GM21786 (cell line): ENCODE measurements at regions not wholly inside any gene's neighbourhood (a gene's known extent, or its start where the extent isn't known, plus 50 kb on each side); places are given as distances from the start of the nearest gene placed in this dataset.

Experiments used
- ATAC-seq: cut with Tn5 transposase; IDR thresholded peaks from one replicate; pipeline ENCODE4 v1.9.1; 2021; ENCODE audit not compliant: unreplicated experiment

GRCh38 chr4:22220965-22221364 lies 272.4 kb upstream of the KCNIP4 start:
- no peak for ATAC-seq

DNA sequence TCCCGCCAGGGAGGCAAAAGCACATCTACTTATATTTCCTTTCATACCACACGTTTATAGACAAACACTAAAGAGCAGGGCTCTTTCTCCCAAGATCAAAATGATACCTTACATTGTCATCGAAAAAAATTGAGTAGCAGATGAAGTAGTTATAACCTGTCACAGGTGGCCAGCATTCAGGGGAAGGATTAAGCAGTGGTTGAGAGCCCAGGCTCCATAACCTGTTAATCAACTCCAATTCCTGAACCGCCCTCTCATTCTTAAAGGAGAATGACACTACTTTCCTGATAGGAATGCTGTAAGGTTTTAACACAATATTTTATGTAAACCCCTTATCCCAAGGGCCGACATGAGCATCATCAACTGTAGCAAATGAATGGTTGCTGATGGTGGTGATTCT lies 268.9 kb upstream of the KCNIP4 start:
- ATAC-seq = no peak

DNA sequence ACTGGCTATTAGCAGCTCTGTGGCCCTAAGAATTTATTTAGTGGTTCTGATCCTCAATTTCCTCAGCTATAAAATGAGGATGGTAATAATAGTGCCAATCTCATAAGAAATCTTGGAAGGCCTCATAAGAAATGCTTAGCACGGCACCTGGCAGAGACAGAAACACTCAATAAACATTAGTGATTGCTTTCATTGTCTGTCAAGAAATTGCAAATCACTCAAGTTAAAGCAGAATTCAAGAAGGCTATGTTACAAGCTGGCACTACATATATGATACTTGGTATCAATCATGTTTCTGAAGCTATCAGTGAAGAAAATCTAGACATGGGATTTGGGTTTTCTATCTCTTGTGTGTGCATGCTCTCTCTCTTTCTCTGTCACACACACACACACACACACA lies 267.7 kb upstream of the KCNIP4 start:
- ATAC-seq = no peak

DNA sequence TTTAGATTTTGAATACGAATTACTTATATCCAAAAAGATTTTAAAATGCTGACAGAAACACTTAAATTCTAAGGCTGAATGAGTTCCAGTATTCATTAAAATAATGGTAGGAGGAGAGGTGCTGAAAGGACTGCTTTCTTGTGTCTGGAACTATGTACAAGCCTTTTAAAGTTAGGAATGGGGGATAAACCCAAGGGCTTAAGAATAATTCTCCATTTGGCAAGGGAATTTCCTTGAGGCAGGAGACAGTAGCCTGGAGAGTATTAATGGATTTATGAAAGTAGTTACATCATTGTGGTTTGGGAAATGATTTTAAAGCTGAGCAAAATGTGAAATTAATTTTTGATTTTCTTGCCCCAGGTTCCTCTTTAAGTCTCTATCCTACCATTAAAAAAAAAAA lies 266.5 kb upstream of the KCNIP4 start:
- ATAC-seq = no peak

GRCh38 chr4:22203711-22204011 lies 255.1 kb upstream of the KCNIP4 start:
- ATAC-seq = no peak

DNA sequence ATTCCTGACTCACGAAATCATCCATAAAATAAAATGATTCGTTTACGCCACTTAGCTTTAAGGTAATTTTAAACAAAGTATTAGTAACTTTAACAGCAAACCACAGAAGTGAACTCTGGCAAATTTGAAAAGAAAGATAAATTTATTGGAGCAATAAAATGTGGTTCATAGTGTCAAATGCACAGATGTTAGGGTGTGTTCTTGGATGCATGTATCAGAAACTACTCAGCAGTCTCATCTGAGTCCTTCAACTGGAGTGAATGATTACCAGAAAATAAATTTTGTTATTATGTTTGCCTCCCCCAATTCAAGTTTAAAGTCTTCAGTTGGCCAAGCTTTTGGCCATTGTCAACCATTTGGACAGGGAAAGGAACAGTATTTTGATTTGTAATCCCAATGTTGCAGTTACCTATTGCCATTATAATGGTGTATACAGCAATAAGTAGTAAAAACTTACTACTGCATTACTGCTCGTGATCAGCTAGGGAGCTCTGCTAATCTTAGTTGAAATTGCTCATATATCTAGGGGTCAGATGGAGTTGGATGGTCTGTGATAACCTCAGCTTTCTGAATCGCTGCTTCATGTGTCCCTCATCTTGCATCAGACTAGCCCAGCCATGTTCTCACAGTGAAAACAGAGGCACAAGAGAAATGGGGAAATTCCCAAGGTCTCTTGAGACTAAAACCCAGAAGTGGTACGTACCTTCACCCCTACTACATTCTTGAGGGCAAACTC lies 254.6 kb upstream of the KCNIP4 start:
- ATAC-seq = no peak

- no peak for ATAC-seq
These were observed 253.8 kb upstream of the KCNIP4 start for GRCh38 chr4:22202246-22202974.

DNA sequence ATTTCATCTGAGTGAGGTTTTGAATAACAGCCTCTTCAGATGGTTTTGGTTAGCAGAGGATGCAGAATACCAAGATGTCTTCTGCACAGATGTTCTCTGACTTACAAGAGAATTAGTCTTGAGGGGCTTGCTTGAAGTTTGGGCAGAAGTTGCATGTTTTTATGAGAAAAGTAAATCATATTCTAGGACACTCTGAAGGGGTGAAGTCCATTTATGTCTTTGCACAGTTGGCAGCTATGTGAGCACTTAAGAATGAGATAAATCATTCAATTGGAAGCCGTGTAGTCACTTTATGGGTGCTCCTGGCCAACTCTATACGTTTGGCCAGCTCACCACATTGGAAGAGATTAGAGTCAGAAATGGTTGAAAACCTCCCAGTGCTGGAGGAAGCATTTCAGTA lies 252.7 kb upstream of the KCNIP4 start:
- ATAC-seq = no peak

DNA sequence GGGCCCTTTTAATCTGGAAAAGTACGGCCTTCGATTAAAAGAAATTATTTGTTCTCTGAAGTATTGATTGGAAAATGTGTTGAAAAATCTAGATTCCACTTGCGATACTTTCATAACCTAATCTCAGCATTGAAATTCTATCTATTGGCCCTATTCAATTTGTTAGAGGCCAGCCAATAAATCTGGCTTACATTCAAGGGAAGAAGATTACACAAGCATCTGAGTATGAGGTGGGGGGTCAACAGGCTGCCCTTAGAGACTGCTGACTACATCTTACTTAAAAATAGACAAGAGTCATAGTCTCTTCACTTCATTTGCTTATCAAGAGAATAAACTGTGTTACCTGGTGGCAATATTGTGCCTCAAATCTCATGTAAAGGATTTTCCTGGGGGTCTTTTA lies 248.0 kb upstream of the KCNIP4 start:
- ATAC-seq = no peak

GRCh38 chr4:22192084-22192511 lies 243.5 kb upstream of the KCNIP4 start:
- ATAC-seq = no peak

DNA sequence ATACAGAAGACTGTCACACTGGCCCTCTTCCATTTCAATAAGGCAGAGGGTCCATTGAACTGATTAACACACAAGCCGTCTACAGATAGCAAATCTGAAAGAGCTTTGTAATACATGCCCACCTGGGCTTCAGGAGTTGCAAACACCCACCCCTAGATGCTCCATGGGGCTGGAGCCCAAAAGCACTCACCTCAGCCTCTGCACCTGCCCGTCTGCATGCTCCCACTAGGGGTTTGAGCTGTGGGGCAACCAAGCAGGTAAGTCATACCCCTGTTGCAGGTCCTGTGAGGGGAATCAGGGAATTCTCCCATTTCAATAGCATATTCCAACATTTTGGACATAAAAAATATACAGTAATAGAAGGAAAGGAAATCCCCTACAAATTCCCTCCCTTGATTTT lies 243.0 kb upstream of the KCNIP4 start:
- no peak for ATAC-seq

- ATAC-seq = no peak
These were observed 242.3 kb upstream of the KCNIP4 start for GRCh38 chr4:22190855-22191254.

DNA sequence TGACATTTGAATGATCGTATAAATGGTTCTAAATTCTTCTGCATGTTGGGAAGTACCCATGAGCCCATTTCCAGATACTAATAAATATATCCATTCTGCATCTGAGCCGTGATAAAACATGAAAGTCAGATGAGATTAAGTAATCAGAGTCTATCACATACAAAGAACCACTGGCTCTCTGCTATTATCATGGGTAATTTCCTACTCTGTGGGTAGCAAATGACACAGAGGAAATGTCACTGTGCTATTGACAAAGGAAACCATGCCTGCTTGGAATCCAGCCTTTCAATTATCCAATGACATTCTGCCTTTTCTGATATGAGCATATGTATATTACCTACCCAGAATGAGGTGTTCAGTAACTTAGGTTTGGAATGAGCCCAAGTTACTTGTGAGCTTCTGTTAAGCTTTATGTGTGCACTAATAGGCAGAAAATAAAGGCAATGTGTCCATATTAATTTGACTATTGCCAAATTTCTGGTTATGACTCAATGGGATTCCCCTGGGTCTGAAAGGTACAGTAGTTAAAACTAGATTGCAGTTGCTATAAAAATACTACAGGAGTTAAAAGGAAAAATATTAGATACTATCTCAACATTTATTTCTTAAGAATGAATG lies 238.7 kb upstream of the KCNIP4 start:
- ATAC-seq = no peak

GRCh38 chr4:22181736-22182135 lies 233.2 kb upstream of the KCNIP4 start:
- no peak for ATAC-seq

- ATAC-seq = no peak
These were observed 230.7 kb upstream of the KCNIP4 start for GRCh38 chr4:22179124-22179874.

DNA sequence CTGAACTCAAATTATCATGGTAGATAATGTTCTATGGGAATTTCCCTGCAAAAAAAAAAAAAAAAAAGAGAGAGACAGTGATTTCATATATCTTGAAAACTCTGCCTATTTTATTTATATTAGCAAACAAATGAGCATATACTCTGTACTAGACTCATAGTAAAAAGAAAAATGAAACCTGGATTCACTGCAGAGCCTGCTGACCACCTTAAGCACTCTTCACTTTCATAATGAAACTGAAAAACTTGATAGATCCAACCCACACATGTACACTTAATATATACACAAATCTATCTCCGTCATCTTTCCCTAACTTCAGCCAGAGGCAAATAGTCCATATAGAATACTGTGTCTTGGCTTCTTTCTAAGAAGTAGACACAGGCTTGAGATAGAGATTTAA lies 226.1 kb upstream of the KCNIP4 start:
- no peak for ATAC-seq

GRCh38 chr4:22170353-22170752 lies 221.8 kb upstream of the KCNIP4 start:
- ATAC-seq = no peak

DNA sequence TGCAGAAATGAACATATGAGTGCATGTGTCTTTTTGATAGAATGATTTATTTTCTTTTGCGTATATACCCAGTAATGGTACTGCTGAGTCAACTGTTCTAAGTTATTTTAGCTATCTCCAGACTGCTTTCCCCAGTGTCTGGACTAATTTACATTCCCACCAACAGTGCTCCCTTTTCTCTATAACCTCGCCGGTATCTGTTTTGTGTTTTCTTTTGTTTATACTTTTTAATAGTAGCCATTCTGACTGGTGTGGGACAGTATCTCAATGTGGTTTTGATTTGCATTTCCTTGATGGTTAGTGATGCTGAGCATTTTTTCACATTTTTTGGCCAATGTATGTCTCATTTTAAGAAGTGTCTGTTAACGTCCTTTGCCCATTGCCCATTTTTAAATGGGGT lies 218.6 kb upstream of the KCNIP4 start:
- no peak for ATAC-seq

DNA sequence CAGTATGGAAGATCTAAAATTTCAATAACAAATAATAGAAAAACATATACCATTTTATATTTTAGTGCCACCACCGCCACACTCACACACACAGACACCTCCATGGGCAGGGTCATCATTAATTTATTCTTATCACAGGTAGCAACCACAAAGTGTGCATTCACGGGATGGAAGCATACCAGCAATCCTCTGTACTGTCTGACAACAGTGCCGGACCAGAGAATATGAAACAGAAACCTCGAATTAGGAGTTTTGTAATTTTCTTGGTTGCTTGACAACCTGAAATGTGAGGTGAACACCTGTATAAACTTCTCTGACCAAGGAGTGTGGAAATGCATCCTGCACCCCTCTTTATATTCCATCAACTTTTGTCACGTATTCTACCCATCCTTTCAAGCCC lies 213.9 kb upstream of the KCNIP4 start:
- no peak for ATAC-seq

DNA sequence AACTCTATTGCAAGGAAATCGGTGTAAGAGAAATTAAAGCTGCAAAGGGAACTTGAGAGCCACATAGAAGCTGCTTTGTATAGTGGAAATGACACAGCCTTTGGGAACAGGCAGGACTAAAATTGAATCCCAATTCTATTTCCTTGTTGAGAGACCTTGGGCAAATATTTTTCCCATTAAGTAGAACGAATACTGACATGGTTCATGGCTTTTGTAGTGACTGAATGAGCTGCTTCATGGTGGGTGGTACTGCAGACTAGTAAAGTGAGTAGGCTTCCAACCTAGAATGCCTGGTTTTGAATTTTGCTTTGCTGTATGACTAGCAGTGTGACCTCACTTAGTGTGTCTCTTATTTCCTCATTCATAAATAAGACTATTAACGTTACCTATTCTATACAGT lies 182.2 kb upstream of the KCNIP4 start:
- no peak for ATAC-seq

- no peak for ATAC-seq
These were observed 181.0 kb upstream of the KCNIP4 start for GRCh38 chr4:22129454-22130029.
